GM19463 (cell line): ENCODE measurements at regions not wholly inside any gene's neighbourhood (a gene's known extent, or its start where the extent isn't known, plus 50 kb on each side); places are given as distances from the start of the nearest gene placed in this dataset.

Experiments used
- ATAC-seq: cut with Tn5 transposase; IDR thresholded peaks from one replicate; pipeline ENCODE4 v1.9.1; 2021; ENCODE audit warnings: mild to moderate bottlenecking, moderate library complexity; ENCODE audit not compliant: unreplicated experiment

GRCh38 chr9:75397836-75398235 is 309.5 kb downstream of the OSTF1 start:
- no peak for ATAC-seq

- ATAC-seq, result no peak
Measured at GRCh38 chr9:75408391-75408790, 320.1 kb downstream of the OSTF1 start.

GRCh38 chr9:75410405-75410804 is 322.1 kb downstream of the OSTF1 start:
- ATAC-seq, result no peak

DNA sequence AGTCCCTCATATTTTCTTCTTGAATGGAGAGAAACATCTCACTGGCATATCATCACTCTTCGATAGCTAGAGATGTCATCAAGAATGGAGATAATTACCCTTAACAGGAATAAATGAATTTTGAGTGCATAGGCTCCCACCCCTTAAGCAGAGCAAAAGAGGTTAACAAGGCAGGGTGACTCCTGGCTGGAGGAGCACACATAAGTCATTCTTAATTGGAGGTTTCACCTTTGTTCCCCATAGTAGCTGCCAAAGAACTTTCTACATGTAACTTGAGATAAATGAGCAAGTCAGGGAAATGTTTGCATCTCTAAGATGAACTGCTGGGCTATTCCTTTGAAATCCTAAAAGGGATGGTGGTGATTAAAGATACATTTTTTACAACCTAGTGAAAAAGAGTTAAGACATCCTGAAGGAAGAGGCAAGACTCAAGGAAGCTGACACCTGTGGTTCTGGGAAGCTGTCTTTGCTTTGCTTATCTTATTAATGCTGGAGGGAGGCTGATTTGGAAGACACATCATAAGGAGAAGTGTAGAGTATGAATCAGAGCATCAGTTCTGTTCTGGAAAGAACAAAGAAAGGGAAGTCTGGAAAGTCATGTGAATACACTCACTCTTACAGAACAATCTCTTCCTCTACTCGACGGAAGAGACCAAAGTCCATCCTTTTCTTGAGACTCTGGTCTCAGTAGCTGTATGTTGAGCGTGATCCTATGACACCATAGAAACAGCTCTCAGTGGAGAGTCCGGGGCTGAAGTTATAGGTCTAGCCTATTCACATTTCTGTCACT is 326.3 kb downstream of the OSTF1 start:
- no peak for ATAC-seq

- ATAC-seq, result no peak
Measured at GRCh38 chr9:75417471-75417870, 329.2 kb downstream of the OSTF1 start.

DNA sequence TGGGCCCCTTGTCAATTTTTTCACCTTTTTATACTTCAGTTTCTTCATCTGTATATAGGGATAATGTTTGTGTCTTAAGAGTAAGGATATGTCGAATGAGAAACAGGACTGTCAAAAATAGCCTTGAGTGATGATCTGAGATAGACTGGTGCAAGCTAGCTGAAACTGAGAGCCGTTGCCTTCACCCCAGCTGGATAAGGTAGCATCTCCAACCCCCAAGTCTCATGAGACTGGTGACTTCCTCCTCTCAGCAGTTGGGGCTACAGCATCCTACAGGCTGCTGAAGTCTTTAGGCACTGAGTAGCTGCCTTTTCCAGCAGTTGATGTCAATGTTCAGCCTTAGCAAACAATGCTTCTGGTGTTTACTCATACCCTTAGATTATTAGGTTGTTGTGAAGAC is 330.2 kb downstream of the OSTF1 start:
- ATAC-seq, result no peak

- ATAC-seq, result no peak
Measured at GRCh38 chr9:75422944-75423522, 334.7 kb downstream of the OSTF1 start.

GRCh38 chr9:75429531-75430475 is 341.5 kb downstream of the OSTF1 start:
- no peak for ATAC-seq

DNA sequence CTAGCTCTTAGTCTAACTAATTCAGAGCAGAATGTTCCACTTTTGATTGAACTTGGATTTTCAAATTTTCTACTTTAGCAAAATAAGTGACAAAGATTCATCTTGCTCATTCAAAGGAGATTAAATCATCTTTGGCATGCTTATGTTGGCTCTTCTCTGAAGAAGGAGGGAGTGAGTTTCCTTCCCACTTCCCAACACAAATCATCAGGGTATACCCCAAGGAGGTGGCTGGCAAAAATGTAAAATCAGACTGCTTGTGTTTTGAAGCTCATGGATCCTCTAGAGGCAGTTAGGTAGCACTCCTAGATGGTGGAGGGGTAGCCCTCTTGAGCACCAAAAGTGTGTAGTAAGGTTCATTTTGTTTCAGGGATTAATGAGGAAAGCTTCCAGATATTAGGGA is 343.1 kb downstream of the OSTF1 start:
- no peak for ATAC-seq

DNA sequence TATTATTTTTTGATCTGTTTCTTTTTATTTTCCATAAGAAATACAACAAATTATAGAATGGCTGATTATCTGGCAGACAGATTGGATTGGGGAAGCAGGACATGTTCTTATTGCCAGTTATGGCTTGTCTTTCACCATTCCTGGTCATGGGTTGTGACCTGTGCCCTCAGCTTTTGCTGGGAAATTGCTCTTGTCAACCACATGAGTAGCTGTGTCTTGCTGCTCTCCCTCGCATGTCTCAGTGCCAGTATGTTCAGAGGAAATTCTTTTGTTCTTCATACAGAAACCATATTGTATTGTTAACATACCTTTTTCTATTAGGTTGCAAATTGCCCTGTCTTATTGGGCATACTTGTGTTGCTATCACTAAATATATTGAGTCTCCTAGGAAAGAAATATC is 344.1 kb downstream of the OSTF1 start:
- ATAC-seq, result no peak

GRCh38 chr9:75432888-75433287 is 344.6 kb downstream of the OSTF1 start:
- ATAC-seq, result no peak

DNA sequence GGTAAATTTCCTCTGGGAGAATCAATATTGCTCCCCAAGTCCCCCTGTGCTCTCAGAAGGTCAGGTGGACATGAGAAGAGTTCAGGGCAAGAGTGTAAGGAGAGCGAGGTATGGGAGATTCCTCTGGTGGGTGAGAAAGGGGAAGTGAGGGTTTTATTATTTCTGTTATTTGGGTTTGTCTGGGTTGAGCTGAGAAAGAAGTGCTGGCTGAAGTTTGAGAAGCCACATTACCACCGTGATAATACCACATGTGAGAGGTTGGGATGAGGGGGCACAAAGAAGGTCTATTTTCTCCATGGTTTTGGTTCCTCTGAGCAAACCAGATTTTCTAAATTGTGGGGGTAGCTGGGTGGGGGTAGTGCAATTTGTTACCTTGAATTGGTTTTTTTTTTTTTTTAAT is 350.4 kb downstream of the OSTF1 start:
- peak; percentile 59 for ATAC-seq

DNA sequence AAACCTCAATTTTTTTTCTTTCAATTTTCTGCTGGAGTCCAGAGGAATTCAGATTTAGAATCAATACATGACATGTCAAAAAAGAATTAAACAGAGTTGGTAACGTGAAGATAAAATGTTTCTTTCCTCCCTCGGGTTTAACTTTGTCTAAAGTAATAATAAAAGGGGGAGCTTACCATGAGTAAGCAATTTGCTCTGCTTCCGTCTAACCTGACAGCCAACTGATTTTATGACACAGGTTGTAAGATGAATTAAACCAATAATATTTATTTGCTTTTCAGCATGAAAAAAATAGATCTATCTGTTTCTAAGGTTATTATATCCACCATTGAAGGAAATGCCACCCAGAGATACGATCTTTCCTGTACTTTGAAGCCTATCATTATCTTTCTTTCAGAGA is 352.6 kb downstream of the OSTF1 start:
- ATAC-seq, result no peak

DNA sequence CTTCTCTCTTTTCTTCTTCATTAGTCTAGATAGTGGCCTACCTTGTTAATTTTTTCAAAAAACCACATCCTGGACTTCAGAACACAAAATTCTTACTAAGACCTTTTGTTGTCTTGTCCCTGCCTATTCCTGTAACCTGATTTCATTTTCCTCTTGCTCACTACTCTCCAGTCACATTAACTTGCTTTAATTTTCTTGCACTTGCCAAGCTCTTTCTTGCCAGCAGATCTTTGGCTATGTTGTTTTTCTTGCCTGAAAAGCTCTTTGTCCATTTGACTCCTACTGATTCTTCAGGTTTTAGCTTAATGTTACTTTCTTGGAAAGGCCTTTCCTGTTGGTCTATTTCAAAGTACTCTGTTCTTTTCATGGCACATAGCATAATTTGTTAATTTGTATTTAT is 356.8 kb downstream of the OSTF1 start:
- ATAC-seq, result no peak

- no peak for ATAC-seq
Measured at GRCh38 chr9:75447281-75447680, 359.0 kb downstream of the OSTF1 start.

- no peak for ATAC-seq
Measured at GRCh38 chr9:75448281-75448680, 360.0 kb downstream of the OSTF1 start.

- ATAC-seq, result no peak
Measured at GRCh38 chr9:75448955-75449354, 360.6 kb downstream of the OSTF1 start.

GRCh38 chr9:75451045-75451444 is 362.7 kb downstream of the OSTF1 start:
- no peak for ATAC-seq

DNA sequence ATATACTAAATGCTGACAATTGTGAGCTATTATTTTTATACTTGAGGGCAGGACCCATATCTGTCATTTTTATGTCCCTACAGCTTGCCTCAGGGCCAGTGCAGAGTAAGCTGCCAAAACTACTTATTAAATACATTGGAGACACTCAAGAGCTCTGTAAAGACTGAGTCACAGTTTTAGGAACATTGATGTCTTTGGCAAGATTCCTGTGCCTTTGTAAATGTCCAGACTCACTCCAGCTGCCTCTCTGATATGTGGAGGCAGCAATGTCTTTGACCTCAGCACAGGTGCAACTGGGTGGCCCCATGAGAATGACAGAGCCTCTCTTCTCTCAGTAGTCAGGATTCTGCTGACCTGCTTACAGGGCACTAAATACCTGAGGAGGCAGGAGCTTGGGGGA is 363.2 kb downstream of the OSTF1 start:
- no peak for ATAC-seq

- no peak for ATAC-seq
Measured at GRCh38 chr9:75452512-75452911, 364.2 kb downstream of the OSTF1 start.

GRCh38 chr9:75454043-75454442 is 365.7 kb downstream of the OSTF1 start:
- ATAC-seq, result no peak

DNA sequence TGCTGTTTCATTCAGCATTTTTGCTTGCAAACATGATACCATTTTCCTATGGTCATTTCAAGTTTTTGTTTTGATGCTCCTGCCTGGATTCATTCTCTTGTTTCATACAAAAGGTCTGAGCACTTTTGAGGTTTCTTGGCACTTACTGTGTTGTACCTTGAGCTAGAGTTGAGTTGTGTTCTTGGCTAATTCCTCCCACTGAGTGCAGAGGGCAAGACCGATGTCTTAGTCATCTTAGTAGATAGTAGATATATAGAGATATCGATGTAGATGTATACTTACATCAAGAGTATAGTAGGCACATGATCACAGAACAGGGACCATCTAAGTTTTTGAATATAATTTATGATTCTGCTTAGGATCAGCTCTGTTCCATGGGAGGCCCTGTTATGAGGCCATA is 366.6 kb downstream of the OSTF1 start:
- no peak for ATAC-seq
